HUES64 (cell line): ENCODE measurements at regions not wholly inside any gene's neighbourhood (a gene's known extent, or its start where the extent isn't known, plus 50 kb on each side); places are given as distances from the start of the nearest gene placed in this dataset.
"Not testable (repeated sequence)": the region's sequence is repeated elsewhere in the genome, so short reads cannot be mapped to it uniquely, and the experiment has no call there.

Experiments
- H3K27ac ChIP-seq: 2 replicates; pipeline ENCODE4 v1.7.0; 2013; ENCODE audit warnings: low read depth, low read length, inconsistent platforms
- H3K27me3 ChIP-seq: 2 replicates; pipeline ENCODE4 v1.6.1; 2013; ENCODE audit warnings: mild to moderate bottlenecking, low read length; ENCODE audit not compliant: insufficient read depth
- H3K36me3 ChIP-seq: 2 replicates; pipeline ENCODE4 v1.6.1; 2013; ENCODE audit warnings: mild to moderate bottlenecking, low read length; ENCODE audit not compliant: insufficient read depth
- H3K4me1 ChIP-seq: 2 replicates; pipeline ENCODE4 v1.6.1; 2013; ENCODE audit warnings: mild to moderate bottlenecking, low read length, moderate library complexity; ENCODE audit not compliant: insufficient read depth
- H3K4me3 ChIP-seq: 2 replicates; pipeline ENCODE4 v1.5.1; 2013; ENCODE audit warnings: mild to moderate bottlenecking, low read length, moderate library complexity
- H3K9ac ChIP-seq: 2 replicates; pipeline ENCODE4 v1.6.1; 2013; ENCODE audit warnings: mild to moderate bottlenecking, low read depth, low read length
- H3K9me3 ChIP-seq: 2 replicates; pipeline ENCODE4 v1.6.1; 2013; ENCODE audit warnings: low read depth, low read length; ENCODE audit not compliant: insufficient read depth
- WGBS: fragments of 150-250, 120-280 bp; methylation state at CpG from one replicate; pipeline ENCODE4 v1.1.7; 2013; ENCODE audit warnings: missing lambda C conversion rate; 5-methylcytosine and 5-hydroxymethylcytosine counted together

GRCh38 chrX:9367421-9367820 is 97.4 kb upstream of the TBL1X start:
- 91% methylated on average over 2 of the region's 2 CpGs for WGBS

DNA sequence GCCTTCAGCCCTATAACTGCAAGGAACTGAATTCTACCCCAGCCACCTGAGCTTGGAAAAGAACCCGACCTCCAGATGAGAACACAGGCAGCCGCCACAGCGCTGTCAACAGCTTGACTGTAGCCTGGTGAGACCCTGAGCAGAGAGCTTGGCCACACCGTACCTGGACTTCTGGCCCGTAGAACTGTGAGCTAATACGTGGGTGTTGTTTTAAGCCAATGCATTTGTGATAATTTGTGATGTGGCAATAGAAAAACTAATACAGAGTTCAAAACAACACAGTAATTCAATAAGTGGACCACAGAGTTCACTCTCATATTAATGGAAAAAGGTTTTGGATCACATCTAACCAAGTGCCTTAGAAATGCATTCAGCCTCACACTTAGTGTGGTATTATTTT is 96.6 kb upstream of the TBL1X start:
- no peaks in the 10 kb centered on the region for H3K4me1 ChIP-seq
- no peaks in the 10 kb centered on the region for H3K36me3 ChIP-seq
- no peak overlapping the region for H3K4me3 ChIP-seq
- H3K27ac ChIP-seq = no peak overlapping the region
- 83% methylated on average over 5 of the region's 6 CpGs for WGBS
- no peak overlapping the region for H3K9ac ChIP-seq
- no peaks in the 10 kb centered on the region for H3K9me3 ChIP-seq
- H3K27me3 ChIP-seq = no peaks in the 10 kb centered on the region

More at GRCh38 chrX:9367421-9367820, 97.4 kb upstream of the TBL1X start:
- no peak overlapping the region for H3K27ac ChIP-seq
- no peaks in the 10 kb centered on the region for H3K4me1 ChIP-seq
- H3K9me3 ChIP-seq = no peaks in the 10 kb centered on the region
- H3K4me3 ChIP-seq = no peak overlapping the region
- H3K36me3 ChIP-seq = no peaks in the 10 kb centered on the region
- H3K9ac ChIP-seq = no peak overlapping the region
- no peaks in the 10 kb centered on the region for H3K27me3 ChIP-seq

GRCh38 chrX:9369802-9370291 is 95.0 kb upstream of the TBL1X start:
- 94% methylated on average over 10 of the region's 10 CpGs for WGBS
- no peak overlapping the region for H3K4me3 ChIP-seq

DNA sequence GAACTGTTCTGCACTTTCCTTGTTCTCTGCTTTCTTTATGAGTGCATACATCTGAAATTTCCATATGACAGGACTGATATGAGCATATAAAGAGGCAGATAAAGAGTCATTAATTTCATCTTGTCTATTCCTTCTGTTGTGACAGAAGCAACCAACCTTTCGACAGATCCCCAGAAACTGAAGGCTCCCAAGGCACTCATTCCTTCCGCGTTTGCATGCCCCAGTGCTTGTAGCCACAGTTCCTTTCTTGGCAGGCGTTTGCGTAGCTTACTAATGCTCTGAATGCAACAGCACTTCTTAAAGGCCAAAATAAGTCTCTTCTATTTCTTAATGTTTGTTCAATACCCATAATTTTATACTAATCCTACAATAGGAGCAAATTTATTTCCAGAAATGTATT is 94.0 kb upstream of the TBL1X start:
- Histone ChIP-seq H3K9ac (no peak overlapping the region), H3K36me3 (no peaks in the 10 kb centered on the region), H3K27ac (no peak overlapping the region), H3K9me3 (no peaks in the 10 kb centered on the region), H3K4me3 (no peak overlapping the region), H3K27me3 (no peaks in the 10 kb centered on the region), H3K4me1 (no peaks in the 10 kb centered on the region)
- WGBS = 93% methylated on average over 5 of the region's 5 CpGs

More at GRCh38 chrX:9369802-9370291, 95.0 kb upstream of the TBL1X start:
- no peak overlapping the region for H3K9ac ChIP-seq
- H3K4me1 ChIP-seq = no peaks in the 10 kb centered on the region
- no peak overlapping the region for H3K27ac ChIP-seq
- H3K36me3 ChIP-seq = no peaks in the 10 kb centered on the region
- H3K9me3 ChIP-seq = no peaks in the 10 kb centered on the region
- H3K27me3 ChIP-seq = no peaks in the 10 kb centered on the region

DNA sequence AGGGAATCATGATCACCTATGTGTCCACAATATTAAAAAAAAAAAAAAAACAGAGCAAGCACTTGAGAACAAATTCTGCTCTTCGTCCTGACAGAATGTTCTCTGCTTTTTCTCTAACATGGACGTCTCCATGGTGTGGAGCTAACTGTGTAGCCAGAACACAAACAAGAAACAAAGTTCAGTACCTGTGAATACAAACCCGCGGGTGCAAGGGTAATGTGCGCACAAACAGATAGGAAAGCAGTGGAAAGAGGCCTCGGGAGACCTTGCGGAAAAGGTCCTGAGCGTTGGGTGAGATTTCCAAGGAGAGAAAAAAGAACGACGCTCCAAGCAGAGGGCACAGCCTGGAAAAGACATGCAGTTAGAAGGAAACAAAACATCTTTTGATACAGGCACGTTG is 92.0 kb upstream of the TBL1X start:
- Histone ChIP-seq H3K9me3 (no peaks in the 10 kb centered on the region), H3K27me3 (no peaks in the 10 kb centered on the region), H3K4me3 (no peak overlapping the region), H3K4me1 (no peaks in the 10 kb centered on the region), H3K27ac (no peak overlapping the region), H3K9ac (no peak overlapping the region), H3K36me3 (no peaks in the 10 kb centered on the region)
- WGBS = 94% methylated on average over 11 of the region's 11 CpGs

DNA sequence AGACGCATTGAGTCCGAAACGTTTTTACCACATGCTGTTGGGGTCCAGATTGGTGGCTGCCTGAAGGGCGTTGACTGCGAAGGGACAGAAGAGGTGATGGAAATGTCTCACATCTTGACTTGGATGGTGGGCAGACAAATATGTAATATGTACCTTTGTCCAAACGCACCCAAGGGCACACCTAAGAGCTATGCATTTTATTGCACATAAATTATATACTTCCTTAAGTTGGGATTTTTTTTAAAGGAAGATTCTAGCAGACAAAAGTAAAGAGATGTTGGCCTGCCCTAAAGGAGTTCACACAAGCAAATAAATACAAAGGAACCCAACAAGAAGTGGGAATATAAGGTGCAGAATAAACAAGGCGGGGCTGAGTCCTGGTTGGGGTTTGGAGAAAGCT is 91.1 kb upstream of the TBL1X start:
- Histone ChIP-seq H3K9ac (no peak overlapping the region), H3K4me1 (no peaks in the 10 kb centered on the region), H3K27ac (no peak overlapping the region), H3K36me3 (no peaks in the 10 kb centered on the region), H3K4me3 (no peak overlapping the region), H3K9me3 (no peaks in the 10 kb centered on the region), H3K27me3 (no peaks in the 10 kb centered on the region)
- WGBS = 93% methylated on average over 5 of the region's 7 CpGs

DNA sequence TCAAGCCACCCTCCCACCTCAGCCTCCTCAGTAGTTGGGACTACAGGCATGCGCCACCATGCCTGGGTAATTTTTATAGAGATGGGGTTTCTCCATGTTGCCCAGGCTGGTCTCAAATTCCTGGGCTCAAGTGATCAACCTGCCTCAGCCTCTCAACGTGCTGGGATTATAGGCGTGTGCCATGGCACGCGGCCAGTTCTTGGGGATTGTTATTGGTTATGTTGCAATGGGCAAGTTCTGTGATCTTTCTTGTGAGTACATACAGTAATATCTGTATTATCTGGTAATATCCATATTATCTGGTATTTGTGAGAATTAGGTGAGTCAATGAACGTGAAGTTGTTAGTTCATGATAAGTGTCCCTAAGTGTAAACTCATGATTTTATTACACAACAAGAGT is 90.3 kb upstream of the TBL1X start:
- WGBS = 95% methylated on average over 5 of the region's 6 CpGs
- Histone ChIP-seq H3K9me3 (no peaks in the 10 kb centered on the region), H3K4me1 (no peaks in the 10 kb centered on the region), H3K27me3 (no peaks in the 10 kb centered on the region), H3K4me3 (no peak overlapping the region), H3K36me3 (no peaks in the 10 kb centered on the region), H3K27ac (no peak overlapping the region), H3K9ac (no peak overlapping the region)

GRCh38 chrX:9376111-9376510 is 88.7 kb upstream of the TBL1X start:
- Histone ChIP-seq H3K27me3 (no peaks in the 10 kb centered on the region), H3K4me1 (no peaks in the 10 kb centered on the region), H3K9me3 (no peaks in the 10 kb centered on the region), H3K36me3 (no peaks in the 10 kb centered on the region), H3K27ac (no peak overlapping the region), H3K4me3 (no peak overlapping the region), H3K9ac (no peak overlapping the region)
- WGBS = 100% methylated on average over 2 of the region's 4 CpGs

DNA sequence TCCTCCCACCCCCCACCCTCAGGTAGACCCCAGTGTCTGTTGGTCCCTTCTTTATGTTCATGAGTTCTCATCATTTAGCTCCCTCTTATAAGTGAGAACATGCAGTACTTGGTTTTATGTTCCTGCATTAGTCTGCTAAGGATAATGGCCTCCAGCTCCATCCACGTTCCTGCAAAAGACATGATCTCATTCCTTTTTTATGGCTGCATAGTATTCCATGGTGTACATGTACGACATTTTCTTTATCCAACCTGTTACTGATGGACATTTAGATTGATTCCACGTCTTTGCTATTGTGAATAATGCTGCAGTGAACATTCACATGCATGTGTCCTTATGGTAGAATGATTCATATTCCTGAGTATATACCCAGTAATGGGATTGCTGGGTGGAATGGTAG is 87.6 kb upstream of the TBL1X start:
- not testable (repeated sequence) for H3K27me3 ChIP-seq, H3K4me3 ChIP-seq, H3K9ac ChIP-seq, H3K4me1 ChIP-seq, H3K36me3 ChIP-seq, H3K27ac ChIP-seq, H3K9me3 ChIP-seq
- 98% methylated on average over 3 of the region's 3 CpGs for WGBS

GRCh38 chrX:9378980-9379696 is 85.7 kb upstream of the TBL1X start:
- no peaks in the 10 kb centered on the region for H3K27me3 ChIP-seq
- H3K4me1 ChIP-seq = no peaks in the 10 kb centered on the region
- no peaks in the 10 kb centered on the region for H3K36me3 ChIP-seq
- H3K9me3 ChIP-seq = no peaks in the 10 kb centered on the region
- 84% methylated on average over 7 of the region's 7 CpGs for WGBS
- no peak overlapping the region for H3K27ac ChIP-seq
- no peak overlapping the region for H3K9ac ChIP-seq
- H3K4me3 ChIP-seq = no peak overlapping the region

DNA sequence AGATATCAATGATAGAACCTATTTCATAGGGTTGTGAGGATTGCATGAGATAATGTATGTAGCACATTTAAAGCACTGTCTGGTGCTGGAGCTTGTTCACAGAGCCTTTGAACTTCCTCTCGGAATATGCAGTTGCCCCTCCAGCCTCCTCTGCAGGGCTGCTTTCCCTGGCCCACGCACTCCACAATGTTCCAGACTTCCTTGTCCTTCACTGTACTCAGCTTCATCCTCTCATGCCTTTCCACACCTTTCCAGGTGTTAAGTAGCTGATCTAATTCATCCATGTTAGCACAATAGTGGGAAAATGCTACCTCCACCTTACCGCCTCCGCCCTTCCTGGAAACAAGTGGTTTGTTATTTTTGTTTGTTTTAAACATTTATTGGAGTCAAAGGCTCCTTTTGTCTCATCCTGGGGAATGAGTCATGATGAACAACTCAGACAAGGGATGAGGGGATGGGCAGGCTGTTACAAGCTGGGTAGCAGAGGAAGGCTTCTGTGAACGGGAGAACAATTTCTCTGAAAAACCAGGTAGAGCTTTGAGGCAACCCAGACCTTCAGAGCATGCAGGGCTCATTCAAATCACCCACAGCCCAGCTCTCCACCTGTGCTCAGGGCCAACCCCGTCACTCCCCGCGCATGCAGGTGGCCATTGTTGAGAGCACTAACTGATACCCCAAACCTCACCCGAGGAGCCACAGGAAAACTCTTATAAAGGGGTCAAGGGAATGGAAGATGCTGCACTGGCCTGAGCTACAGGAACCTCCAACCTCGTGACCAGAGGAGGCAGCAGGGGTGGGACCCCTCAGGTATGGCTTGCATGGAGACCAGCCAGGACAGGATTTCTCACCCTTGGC is 84.9 kb upstream of the TBL1X start:
- Histone ChIP-seq H3K4me1 (no peaks in the 10 kb centered on the region), H3K9ac (no peak overlapping the region), H3K27me3 (no peaks in the 10 kb centered on the region), H3K36me3 (no peaks in the 10 kb centered on the region), H3K9me3 (no peaks in the 10 kb centered on the region), H3K4me3 (no peak overlapping the region), H3K27ac (no peak overlapping the region)
- WGBS = 95% methylated on average over 9 of the region's 10 CpGs
